Muscle of back (tissue), 3 donors: ENCODE measurements at regions not wholly inside any gene's neighbourhood (a gene's known extent, or its start where the extent isn't known, plus 50 kb on each side); places are given as distances from the start of the nearest gene placed in this dataset.
"Not testable (repeated sequence)": the region's sequence is repeated elsewhere in the genome, so short reads cannot be mapped to it uniquely, and the experiment has no call there.

ENCODE experiments used
- DNase-seq, 3 donors: peaks; one replicate each; pipeline versions ENCODE4 v3.0.0 to v3.0.0-alpha.2; 2013

GRCh38 chr5:125045646-125046045 lies 299.2 kb upstream of the ZNF608 start:
- DNase-seq: no peak

- no peak for DNase-seq
Measured at GRCh38 chr5:125046838-125047237, 300.4 kb upstream of the ZNF608 start.

- no peak for DNase-seq
Measured at GRCh38 chr5:125047871-125048270, 301.4 kb upstream of the ZNF608 start.

GRCh38 chr5:125049721-125050702 lies 303.6 kb upstream of the ZNF608 start:
- DNase-seq: no peak

- no peak for DNase-seq
Measured at GRCh38 chr5:125050926-125051325, 304.5 kb upstream of the ZNF608 start.

GRCh38 chr5:125052584-125052983 lies 306.1 kb upstream of the ZNF608 start:
- no peak for DNase-seq

- DNase-seq: no peak
Measured at GRCh38 chr5:125053179-125053578, 306.7 kb upstream of the ZNF608 start.

GRCh38 chr5:125054146-125054545 lies 307.7 kb upstream of the ZNF608 start:
- DNase-seq: no peak

- no peak for DNase-seq
Measured at GRCh38 chr5:125056671-125057485, 310.4 kb upstream of the ZNF608 start.

GRCh38 chr5:125057912-125058826 lies 311.7 kb upstream of the ZNF608 start:
- peak; percentile 65 to 88 (median 70) for DNase-seq

- no peak for DNase-seq
Measured at GRCh38 chr5:125059255-125060002, 313.0 kb upstream of the ZNF608 start.

- DNase-seq: no peak
Measured at GRCh38 chr5:125061726-125062125, 315.3 kb upstream of the ZNF608 start.

- DNase-seq: peak in 1 of 3 donors; percentile 51
Measured at GRCh38 chr5:125064621-125065438, 318.4 kb upstream of the ZNF608 start.

- DNase-seq: no peak
Measured at GRCh38 chr5:125065741-125066140, 319.3 kb upstream of the ZNF608 start.

- DNase-seq: peak in 1 of 3 donors; percentile 55
Measured at GRCh38 chr5:125070961-125071360, 324.5 kb upstream of the ZNF608 start.

- no peak for DNase-seq
Measured at GRCh38 chr5:125073090-125073489, 326.7 kb upstream of the ZNF608 start.

- no peak for DNase-seq
Measured at GRCh38 chr5:125075567-125075966, 329.1 kb upstream of the ZNF608 start.

GRCh38 chr5:125079028-125079427 lies 332.6 kb upstream of the ZNF608 start:
- DNase-seq: not testable (repeated sequence)

GRCh38 chr5:125081101-125081500 lies 334.7 kb upstream of the ZNF608 start:
- no peak for DNase-seq

- DNase-seq: peak in 2 of 3 donors; percentile 77 to 78
Measured at GRCh38 chr5:125083981-125084380, 337.5 kb upstream of the ZNF608 start.
